Psoas muscle (tissue), 7 donors: ENCODE measurements at regions not wholly inside any gene's neighbourhood (a gene's known extent, or its start where the extent isn't known, plus 50 kb on each side); places are given as distances from the start of the nearest gene placed in this dataset.

Source experiments
- ATAC-seq, 4 donors: fragments of 200-7000 bp; cut with Tn5 transposase; one replicate each; pipeline ENCODE4 v1.9.1; 2020; ENCODE audit warnings: moderate library complexity in 3 of 4, mild to moderate bottlenecking in 2 of 4
- DNase-seq, 2 donors: peaks; one replicate each; pipeline ENCODE4 v3.0.0-alpha.2; 2020
- H3K27ac ChIP-seq: fragments of 200-600 bp; one replicate; pipeline ENCODE4 v1.8.0; 2022
- H3K27me3 ChIP-seq, 3 donors: fragments of 200-600 bp in 1 of 3; one replicate each; pipeline versions ENCODE4 v1.6.1 to v1.8.0; 2013 to 2022; ENCODE audit warnings: low read length in 2 of 3, mild to moderate bottlenecking in 2 of 3, moderate library complexity in 1 of 3; ENCODE audit not compliant: insufficient read depth in 3 of 3
- H3K36me3 ChIP-seq, 2 donors: fragments of 200-600 bp in 1 of 2; one replicate each; pipeline versions ENCODE4 v1.6.1 to v1.8.0; 2013 to 2022; ENCODE audit warnings: low read depth in 1 of 2, mild to moderate bottlenecking in 1 of 2, moderate library complexity in 1 of 2; ENCODE audit not compliant: insufficient read depth in 1 of 2
- H3K4me1 ChIP-seq: fragments of 200-600 bp; one replicate; pipeline ENCODE4 v1.8.0; 2022
- H3K4me3 ChIP-seq: fragments of 200-600 bp; one replicate; pipeline ENCODE4 v1.8.0; 2022; ENCODE audit warnings: mild to moderate bottlenecking
- H3K9me3 ChIP-seq: fragments of 200-600 bp; one replicate; pipeline ENCODE4 v1.8.0; 2022
- CTCF ChIP-seq: fragments of 200-600 bp; IDR thresholded peaks from one replicate; pipeline ENCODE4 v1.8.0; 2022; ENCODE audit warnings: antibody characterized with exemption
- WGBS, 3 donors: extraction: QIAGEN DNeasy Blood & Tissue Kit; methylation state at CpG; one replicate each; pipeline versions ENCODE4 v1.1.6 to v1.1.7; 2013; 5-methylcytosine and 5-hydroxymethylcytosine counted together
- intact Hi-C, 2 donors: fragments of 100-400 bp; cut with DNase I; formaldehyde crosslinking; loops; one replicate each; pipeline versions ENCODE4 v1.11.0 to v1.14.2; 2022
- donor health status: healthy with polysubstance abuse.
- donor health status: DM: no; HTN: no; CAD: no; lungs with moderate emphysema.
- donor health status: Bipolar disorder and iron deficiency.
- donor health status: healthy.
- donor health status: DM: yes; HTN: yes; CAD: no.
- donor health status: DM: no; HTN: no; CAD: no.
- donor health status: DM: yes; HTN: yes; CAD: no.

- intact Hi-C loops, result no loop called here
- no peak for DNase-seq
- ATAC-seq, result no peak
- H3K27ac ChIP-seq, result no peak overlapping the region
- H3K4me1 ChIP-seq, result no peaks in the 10 kb centered on the region
- no peak for TF ChIP-seq CTCF
- H3K27me3 ChIP-seq, result no peaks in the 10 kb centered on the region
- H3K9me3 ChIP-seq, result no peaks in the 10 kb centered on the region
- no peaks in the 10 kb centered on the region for H3K36me3 ChIP-seq
- 90 to 92% (median 90%) methylated on average over 4 of the region's 4 CpGs for whole genome bisulfite sequencing, 3 donors
- no peak overlapping the region for H3K4me3 ChIP-seq
Measured at GRCh38 chr4:188701952-188702351, 562.7 kb downstream of the TRIML1 start.

- no peak for TF ChIP-seq CTCF
Measured at GRCh38 chr4:188704288-188704687, 565.0 kb downstream of the TRIML1 start.

GRCh38 chr4:188707036-188707435 lies 567.8 kb downstream of the TRIML1 start:
- TF ChIP-seq CTCF, result no peak
- Histone ChIP-seq H3K4me1 (no peaks in the 10 kb centered on the region), H3K27ac (no peak overlapping the region), H3K36me3 (no peaks in the 10 kb centered on the region), H3K4me3 (no peak overlapping the region), H3K27me3 (no peaks in the 10 kb centered on the region), H3K9me3 (no peaks in the 10 kb centered on the region)
- intact Hi-C loops, result no loop called here
- ATAC-seq, result no peak
- 57 to 65% (median 58%) methylated on average over 4 of the region's 4 CpGs for WGBS, 3 donors
- no peak for DNase-seq

More at GRCh38 chr4:188704288-188704687, 565.0 kb downstream of the TRIML1 start:
- Histone ChIP-seq H3K27ac (no peak overlapping the region), H3K4me1 (no peaks in the 10 kb centered on the region), H3K36me3 (no peaks in the 10 kb centered on the region), H3K27me3 (no peaks in the 10 kb centered on the region), H3K4me3 (no peak overlapping the region), H3K9me3 (no peaks in the 10 kb centered on the region)
- DNase-seq (no peak), ATAC-seq (no peak)
- intact Hi-C loops, result no loop called here
- WGBS, 3 donors, result 81 to 90% (median 87%) methylated on average over 5 of the region's 5 CpGs

GRCh38 chr4:188714501-188714900 lies 575.3 kb downstream of the TRIML1 start:
- no peak for TF ChIP-seq CTCF
- intact Hi-C loops, result no loop called here
- Histone ChIP-seq H3K9me3 (no peaks in the 10 kb centered on the region), H3K4me1 (no peaks in the 10 kb centered on the region), H3K4me3 (no peak overlapping the region), H3K36me3 (no peaks in the 10 kb centered on the region), H3K27me3 (no peaks in the 10 kb centered on the region), H3K27ac (no peak overlapping the region)
- WGBS, 3 donors, result 50 to 58% (median 52%) methylated on average over 2 of the region's 2 CpGs
- DNase-seq (no peak), ATAC-seq (no peak)

GRCh38 chr4:188714907-188715306 lies 575.7 kb downstream of the TRIML1 start:
- no peaks in the 10 kb centered on the region for H3K9me3 ChIP-seq
- H3K27me3 ChIP-seq, result no peaks in the 10 kb centered on the region
- WGBS, 3 donors, result 79 to 90% (median 82%) methylated on average over 3 of the region's 3 CpGs
- intact Hi-C loops, result no loop called here
- H3K4me1 ChIP-seq, result no peaks in the 10 kb centered on the region
- no peak overlapping the region for H3K27ac ChIP-seq
- no peaks in the 10 kb centered on the region for H3K36me3 ChIP-seq
- no peak for DNase-seq
- no peak for TF ChIP-seq CTCF
- no peak overlapping the region for H3K4me3 ChIP-seq
- no peak for ATAC-seq
